Liver (tissue), 8 donors: ENCODE measurements at regions not wholly inside any gene's neighbourhood (a gene's known extent, or its start where the extent isn't known, plus 50 kb on each side); places are given as distances from the start of the nearest gene placed in this dataset.

Experiments used
- DNase-seq: peaks from one replicate; pipeline ENCODE4 v3.0.0-alpha.2; 2017; ENCODE audit warnings: low spot score
- H3K27ac ChIP-seq, 2 donors: one replicate each; pipeline ENCODE4 v1.7.0; 2013; ENCODE audit warnings: inconsistent platforms in 2 of 2, low read length in 2 of 2, control low read depth in 1 of 2, low read depth in 1 of 2, mild to moderate bottlenecking in 1 of 2
- H3K27me3 ChIP-seq, 4 donors: one replicate each; pipeline versions ENCODE4 v1.6.1 to v1.7.0; 2013; ENCODE audit warnings: low read length in 3 of 4, inconsistent platforms in 1 of 4, mild to moderate bottlenecking in 1 of 4, moderate library complexity in 1 of 4; ENCODE audit not compliant: control insufficient read depth in 4 of 4, insufficient read depth in 4 of 4
- H3K36me3 ChIP-seq, 4 donors: one replicate each; pipeline versions ENCODE4 v1.6.1 to v1.7.0; 2013; ENCODE audit warnings: low read length in 3 of 4, mild to moderate bottlenecking in 3 of 4, low read depth in 1 of 4, moderate library complexity in 1 of 4; ENCODE audit not compliant: control insufficient read depth in 4 of 4, insufficient read depth in 3 of 4
- H3K4me1 ChIP-seq, 4 donors: one replicate each; pipeline versions ENCODE4 v1.6.1 to v1.7.0; 2013; ENCODE audit warnings: low read length in 3 of 4, mild to moderate bottlenecking in 3 of 4, moderate library complexity in 1 of 4; ENCODE audit not compliant: control insufficient read depth in 4 of 4, insufficient read depth in 4 of 4
- H3K4me3 ChIP-seq, 3 donors: one replicate each; pipeline versions ENCODE4 v1.6.1 to v1.7.0; 2013; ENCODE audit warnings: low read length in 3 of 3, control low read depth in 1 of 3, low read depth in 1 of 3, mild to moderate bottlenecking in 1 of 3
- H3K9ac ChIP-seq, 2 donors: one replicate each; pipeline ENCODE4 v1.7.0; 2013; ENCODE audit warnings: low read length in 2 of 2, mild to moderate bottlenecking in 2 of 2, moderate library complexity in 2 of 2, control low read depth in 1 of 2, low read depth in 1 of 2
- H3K9me3 ChIP-seq, 4 donors: one replicate each; pipeline versions ENCODE4 v1.6.1 to v1.7.0; 2013; ENCODE audit warnings: low read length in 3 of 4; ENCODE audit not compliant: control insufficient read depth in 4 of 4
- EGR1 ChIP-seq, 2 donors: IDR thresholded peaks; 2 replicates each; pipeline ENCODE4 v1.6.1; 2016 to 2018; ENCODE audit warnings: antibody characterized with exemption in 2 of 2, low read depth in 2 of 2
- FOXA1 ChIP-seq: IDR thresholded peaks from 2 replicates; pipeline ENCODE4 v1.6.1; 2016; ENCODE audit warnings: antibody characterized with exemption
- FOXA2 ChIP-seq: IDR thresholded peaks from 2 replicates; pipeline ENCODE4 v1.6.1; 2016; ENCODE audit warnings: antibody characterized with exemption
- GABPA ChIP-seq, 2 donors: IDR thresholded peaks in 1 of 2; conservative IDR thresholded peaks in 1 of 2; 2 replicates each; pipeline ENCODE4 v1.6.1; 2016; ENCODE audit warnings: antibody characterized with exemption in 2 of 2, mild to moderate bottlenecking in 1 of 2, moderate library complexity in 1 of 2
- HNF4A ChIP-seq, 2 donors: conservative IDR thresholded peaks; 2 replicates each; pipeline ENCODE4 v1.6.1; 2016; ENCODE audit warnings: antibody characterized with exemption in 2 of 2, mild to moderate bottlenecking in 2 of 2
- HNF4G ChIP-seq: IDR thresholded peaks from 2 replicates; pipeline ENCODE4 v1.6.1; 2016; ENCODE audit warnings: antibody characterized with exemption
- JUND ChIP-seq, 2 donors: IDR thresholded peaks; 2 replicates each; pipeline ENCODE4 v1.6.1; 2016; ENCODE audit warnings: antibody characterized with exemption in 2 of 2
- NR2F2 ChIP-seq: IDR thresholded peaks from 2 replicates; pipeline ENCODE4 v1.6.1; 2016; ENCODE audit warnings: antibody characterized with exemption
- RAD21 ChIP-seq, 2 donors: IDR thresholded peaks; 2 replicates each; pipeline ENCODE4 v1.6.1; 2016; ENCODE audit warnings: antibody characterized with exemption in 2 of 2, mild to moderate bottlenecking in 2 of 2
- RXRA ChIP-seq, 2 donors: IDR thresholded peaks; 2 replicates each; pipeline ENCODE4 v1.6.1; 2017 to 2018; ENCODE audit warnings: antibody characterized with exemption in 2 of 2, mild to moderate bottlenecking in 1 of 2
- SP1 ChIP-seq: IDR thresholded peaks from 2 replicates; pipeline ENCODE4 v1.6.1; 2018; ENCODE audit warnings: antibody characterized with exemption, mild to moderate bottlenecking
- TAF1 ChIP-seq: conservative IDR thresholded peaks from 2 replicates; pipeline ENCODE4 v1.6.1; 2016; ENCODE audit warnings: antibody characterized with exemption, mild to moderate bottlenecking
- YY1 ChIP-seq: IDR thresholded peaks from 2 replicates; pipeline ENCODE4 v1.6.1; 2016; ENCODE audit warnings: antibody characterized with exemption, mild to moderate bottlenecking
- WGBS: extraction: QIAGEN DNeasy Blood & Tissue Kit; methylation state at CpG from one replicate; pipeline ENCODE4 v1.1.7; 2013; 5-methylcytosine and 5-hydroxymethylcytosine counted together
- TF ChIP-seq, protein P1 (sequence below): IDR thresholded peaks from 2 replicates; pipeline ENCODE4 v1.6.1; 2016; ENCODE audit warnings: antibody characterized with exemption
- TF ChIP-seq, protein P2 (sequence below): IDR thresholded peaks from 2 replicates; pipeline ENCODE4 v1.6.1; 2016; ENCODE audit warnings: antibody characterized with exemption
- TF ChIP-seq, protein P3 (sequence below): IDR thresholded peaks from 2 replicates; pipeline ENCODE4 v1.6.1; 2016; ENCODE audit warnings: antibody characterized with exemption, mild to moderate bottlenecking
- TF ChIP-seq, protein P4 (sequence below): IDR thresholded peaks from 2 replicates; pipeline ENCODE4 v1.6.1; 2016; ENCODE audit warnings: antibody characterized with exemption
- TF ChIP-seq, protein P5 (sequence below): fragments of 150-350 bp; IDR thresholded peaks from 2 replicates; pipeline ENCODE4 v1.5.1; 2017; ENCODE audit warnings: improper control_type of control experiment, low read depth, low read length; ENCODE audit not compliant: missing input control
- donor health status: healthy.
- donor health status: healthy.
- donor health status: healthy.
- donor health status: healthy.
- donor health status: healthy.

DNA sequence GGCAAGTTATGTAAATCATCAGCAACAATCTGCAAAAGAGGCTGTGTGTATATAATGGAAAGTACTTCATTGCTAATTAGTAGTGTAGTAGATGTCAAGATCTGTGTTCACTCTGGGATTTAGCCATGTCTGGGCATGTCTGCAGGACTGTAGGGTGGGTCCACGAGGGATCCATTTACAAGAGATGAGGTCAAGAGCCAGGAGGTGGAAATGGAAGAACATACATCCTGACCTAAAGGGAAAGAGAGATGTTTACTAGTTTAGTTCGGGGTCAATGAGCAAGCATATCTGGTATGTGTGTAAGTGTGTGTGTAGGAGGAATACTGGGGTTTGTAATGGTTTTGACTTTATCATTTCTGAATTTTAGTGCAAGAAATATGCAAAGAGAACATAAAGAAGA is 171.5 kb upstream of the NANOGP8 start:
- H3K4me3 ChIP-seq = no peak overlapping the region
- no peaks in the 10 kb centered on the region for H3K36me3 ChIP-seq
- 82% methylated on average over 2 of the region's 2 CpGs for whole genome bisulfite sequencing
- DNase-seq = no peak
- H3K9me3 ChIP-seq = no peaks in the 10 kb centered on the region
- H3K27me3 ChIP-seq = no peaks in the 10 kb centered on the region
- TF ChIP-seq GABPA (IDR thresholded peaks at IDR 0.05 in 1 of 2, conservative IDR thresholded peaks at IDR 0.05 in 1 of 2) (no peak), HNF4A (conservative IDR thresholded peaks at IDR 0.05) (no peak), HNF4G (no peak), TAF1 (no peak), FOXA1 (no peak), JUND (IDR thresholded peaks at IDR 0.05) (no peak), EGR1 (IDR thresholded peaks at IDR 0.05; ENCODE audit: low read depth in 2 of 2) (no peak), FOXA2 (no peak), NR2F2 (no peak), RXRA (IDR thresholded peaks at IDR 0.05) (no peak), RAD21 (IDR thresholded peaks at IDR 0.05) (no peak), SP1 (no peak)
- TF ChIP-seq, protein P1, sequence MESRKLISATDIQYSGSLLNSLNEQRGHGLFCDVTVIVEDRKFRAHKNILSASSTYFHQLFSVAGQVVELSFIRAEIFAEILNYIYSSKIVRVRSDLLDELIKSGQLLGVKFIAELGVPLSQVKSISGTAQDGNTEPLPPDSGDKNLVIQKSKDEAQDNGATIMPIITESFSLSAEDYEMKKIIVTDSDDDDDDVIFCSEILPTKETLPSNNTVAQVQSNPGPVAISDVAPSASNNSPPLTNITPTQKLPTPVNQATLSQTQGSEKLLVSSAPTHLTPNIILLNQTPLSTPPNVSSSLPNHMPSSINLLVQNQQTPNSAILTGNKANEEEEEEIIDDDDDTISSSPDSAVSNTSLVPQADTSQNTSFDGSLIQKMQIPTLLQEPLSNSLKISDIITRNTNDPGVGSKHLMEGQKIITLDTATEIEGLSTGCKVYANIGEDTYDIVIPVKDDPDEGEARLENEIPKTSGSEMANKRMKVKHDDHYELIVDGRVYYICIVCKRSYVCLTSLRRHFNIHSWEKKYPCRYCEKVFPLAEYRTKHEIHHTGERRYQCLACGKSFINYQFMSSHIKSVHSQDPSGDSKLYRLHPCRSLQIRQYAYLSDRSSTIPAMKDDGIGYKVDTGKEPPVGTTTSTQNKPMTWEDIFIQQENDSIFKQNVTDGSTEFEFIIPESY = no peak
- TF ChIP-seq, protein P2, sequence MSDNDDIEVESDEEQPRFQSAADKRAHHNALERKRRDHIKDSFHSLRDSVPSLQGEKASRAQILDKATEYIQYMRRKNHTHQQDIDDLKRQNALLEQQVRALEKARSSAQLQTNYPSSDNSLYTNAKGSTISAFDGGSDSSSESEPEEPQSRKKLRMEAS = no peak
- TF ChIP-seq, protein P3, sequence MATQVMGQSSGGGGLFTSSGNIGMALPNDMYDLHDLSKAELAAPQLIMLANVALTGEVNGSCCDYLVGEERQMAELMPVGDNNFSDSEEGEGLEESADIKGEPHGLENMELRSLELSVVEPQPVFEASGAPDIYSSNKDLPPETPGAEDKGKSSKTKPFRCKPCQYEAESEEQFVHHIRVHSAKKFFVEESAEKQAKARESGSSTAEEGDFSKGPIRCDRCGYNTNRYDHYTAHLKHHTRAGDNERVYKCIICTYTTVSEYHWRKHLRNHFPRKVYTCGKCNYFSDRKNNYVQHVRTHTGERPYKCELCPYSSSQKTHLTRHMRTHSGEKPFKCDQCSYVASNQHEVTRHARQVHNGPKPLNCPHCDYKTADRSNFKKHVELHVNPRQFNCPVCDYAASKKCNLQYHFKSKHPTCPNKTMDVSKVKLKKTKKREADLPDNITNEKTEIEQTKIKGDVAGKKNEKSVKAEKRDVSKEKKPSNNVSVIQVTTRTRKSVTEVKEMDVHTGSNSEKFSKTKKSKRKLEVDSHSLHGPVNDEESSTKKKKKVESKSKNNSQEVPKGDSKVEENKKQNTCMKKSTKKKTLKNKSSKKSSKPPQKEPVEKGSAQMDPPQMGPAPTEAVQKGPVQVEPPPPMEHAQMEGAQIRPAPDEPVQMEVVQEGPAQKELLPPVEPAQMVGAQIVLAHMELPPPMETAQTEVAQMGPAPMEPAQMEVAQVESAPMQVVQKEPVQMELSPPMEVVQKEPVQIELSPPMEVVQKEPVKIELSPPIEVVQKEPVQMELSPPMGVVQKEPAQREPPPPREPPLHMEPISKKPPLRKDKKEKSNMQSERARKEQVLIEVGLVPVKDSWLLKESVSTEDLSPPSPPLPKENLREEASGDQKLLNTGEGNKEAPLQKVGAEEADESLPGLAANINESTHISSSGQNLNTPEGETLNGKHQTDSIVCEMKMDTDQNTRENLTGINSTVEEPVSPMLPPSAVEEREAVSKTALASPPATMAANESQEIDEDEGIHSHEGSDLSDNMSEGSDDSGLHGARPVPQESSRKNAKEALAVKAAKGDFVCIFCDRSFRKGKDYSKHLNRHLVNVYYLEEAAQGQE = no peak
- TF ChIP-seq, protein P4, sequence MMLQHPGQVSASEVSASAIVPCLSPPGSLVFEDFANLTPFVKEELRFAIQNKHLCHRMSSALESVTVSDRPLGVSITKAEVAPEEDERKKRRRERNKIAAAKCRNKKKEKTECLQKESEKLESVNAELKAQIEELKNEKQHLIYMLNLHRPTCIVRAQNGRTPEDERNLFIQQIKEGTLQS = no peak
- H3K27ac ChIP-seq = no peak overlapping the region
- H3K9ac ChIP-seq = no peak overlapping the region
- no peaks in the 10 kb centered on the region for H3K4me1 ChIP-seq

DNA sequence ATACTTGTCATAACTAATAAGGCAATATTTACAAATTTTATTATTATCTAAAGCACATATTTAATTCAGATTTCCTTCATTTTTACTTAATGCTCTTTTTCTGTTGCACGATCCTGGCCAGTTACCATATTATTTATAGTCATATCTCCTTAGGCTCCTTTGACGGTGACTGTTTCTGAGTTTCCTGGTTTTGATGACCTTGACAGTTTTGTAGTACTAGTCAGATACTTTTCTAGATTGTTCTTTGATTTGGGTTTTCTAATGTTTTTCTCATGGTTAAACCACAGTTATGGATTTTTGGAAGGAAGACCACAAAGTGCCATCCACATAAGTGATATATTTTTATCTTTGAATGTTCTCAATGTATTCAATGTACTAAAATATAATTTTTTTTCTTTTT is 171.0 kb upstream of the NANOGP8 start:
- Histone ChIP-seq H3K4me3 (no peak overlapping the region), H3K27ac (no peak overlapping the region), H3K36me3 (no peaks in the 10 kb centered on the region), H3K27me3 (no peaks in the 10 kb centered on the region), H3K9ac (no peak overlapping the region), H3K9me3 (no peaks in the 10 kb centered on the region), H3K4me1 (no peaks in the 10 kb centered on the region)
- DNase-seq = no peak
- 45% methylated on average over 2 of the region's 2 CpGs for WGBS
- TF ChIP-seq HNF4G (no peak), FOXA2 (no peak), FOXA1 (no peak), YY1 (no peak), TAF1 (no peak), RAD21 (IDR thresholded peaks at IDR 0.05) (no peak)
- TF ChIP-seq, protein P3 = no peak
- TF ChIP-seq, protein P1 = no peak
- TF ChIP-seq, protein P5, sequence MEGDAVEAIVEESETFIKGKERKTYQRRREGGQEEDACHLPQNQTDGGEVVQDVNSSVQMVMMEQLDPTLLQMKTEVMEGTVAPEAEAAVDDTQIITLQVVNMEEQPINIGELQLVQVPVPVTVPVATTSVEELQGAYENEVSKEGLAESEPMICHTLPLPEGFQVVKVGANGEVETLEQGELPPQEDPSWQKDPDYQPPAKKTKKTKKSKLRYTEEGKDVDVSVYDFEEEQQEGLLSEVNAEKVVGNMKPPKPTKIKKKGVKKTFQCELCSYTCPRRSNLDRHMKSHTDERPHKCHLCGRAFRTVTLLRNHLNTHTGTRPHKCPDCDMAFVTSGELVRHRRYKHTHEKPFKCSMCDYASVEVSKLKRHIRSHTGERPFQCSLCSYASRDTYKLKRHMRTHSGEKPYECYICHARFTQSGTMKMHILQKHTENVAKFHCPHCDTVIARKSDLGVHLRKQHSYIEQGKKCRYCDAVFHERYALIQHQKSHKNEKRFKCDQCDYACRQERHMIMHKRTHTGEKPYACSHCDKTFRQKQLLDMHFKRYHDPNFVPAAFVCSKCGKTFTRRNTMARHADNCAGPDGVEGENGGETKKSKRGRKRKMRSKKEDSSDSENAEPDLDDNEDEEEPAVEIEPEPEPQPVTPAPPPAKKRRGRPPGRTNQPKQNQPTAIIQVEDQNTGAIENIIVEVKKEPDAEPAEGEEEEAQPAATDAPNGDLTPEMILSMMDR = no peak
- TF ChIP-seq, protein P2 = no peak
- TF ChIP-seq, protein P4 = no peak
